Stimulated activated CD4-positive, alpha-beta T cell treated with anti-CD3 and anti-CD28 coated beads, Interleukin-4, amount 100 ng/mL, for 48 hours (primary cell): ENCODE measurements at regions not wholly inside any gene's neighbourhood (a gene's known extent, or its start where the extent isn't known, plus 50 kb on each side); places are given as distances from the start of the nearest gene placed in this dataset.
"Not testable (repeated sequence)": the region's sequence is repeated elsewhere in the genome, so short reads cannot be mapped to it uniquely, and the experiment has no call there.

Source experiments
- DNase-seq, 2 donors: peaks; one replicate each; pipeline ENCODE4 v3.0.0-alpha.2; 2020; ENCODE audit warnings: low read depth in 2 of 2

- DNase-seq, result no peak
Measured at GRCh38 chr3:95271395-95271794, 1208.5 kb downstream of the NSUN3 start.

GRCh38 chr3:95272166-95272565 is 1209.3 kb downstream of the NSUN3 start:
- DNase-seq, result no peak

GRCh38 chr3:95272781-95273180 is 1209.9 kb downstream of the NSUN3 start:
- DNase-seq, result no peak

- DNase-seq, result no peak
Measured at GRCh38 chr3:95277613-95278012, 1214.8 kb downstream of the NSUN3 start.

- no peak for DNase-seq
Measured at GRCh38 chr3:95280711-95281352, 1218.0 kb downstream of the NSUN3 start.

GRCh38 chr3:95289295-95289694 is 1226.4 kb downstream of the NSUN3 start:
- DNase-seq, result no peak

GRCh38 chr3:95297581-95297980 is 1234.7 kb downstream of the NSUN3 start:
- no peak for DNase-seq

- no peak for DNase-seq
Measured at GRCh38 chr3:95302044-95302443, 1239.2 kb downstream of the NSUN3 start.

- no peak for DNase-seq
Measured at GRCh38 chr3:95310560-95310959, 1247.7 kb downstream of the NSUN3 start.

GRCh38 chr3:95311272-95311671 is 1248.4 kb downstream of the NSUN3 start:
- DNase-seq, result no peak

GRCh38 chr3:95312650-95313049 is 1249.8 kb downstream of the NSUN3 start:
- DNase-seq, result no peak

- no peak for DNase-seq
Measured at GRCh38 chr3:95319921-95320494, 1257.1 kb downstream of the NSUN3 start.

GRCh38 chr3:95327478-95327877 is 1264.6 kb downstream of the NSUN3 start:
- DNase-seq, result no peak

- DNase-seq, result no peak
Measured at GRCh38 chr3:95333826-95334225, 1271.0 kb downstream of the NSUN3 start.

GRCh38 chr3:95334461-95334860 is 1271.6 kb downstream of the NSUN3 start:
- no peak for DNase-seq

GRCh38 chr3:95335517-95335916 is 1272.7 kb downstream of the NSUN3 start:
- DNase-seq, result no peak

GRCh38 chr3:95338446-95338845 is 1275.6 kb downstream of the NSUN3 start:
- DNase-seq, result no peak

GRCh38 chr3:95341314-95341713 is 1278.5 kb downstream of the NSUN3 start:
- no peak for DNase-seq

GRCh38 chr3:95343228-95343627 is 1280.4 kb downstream of the NSUN3 start:
- DNase-seq, result no peak

GRCh38 chr3:95343767-95344166 is 1280.9 kb downstream of the NSUN3 start:
- no peak for DNase-seq

GRCh38 chr3:95347936-95348335 is 1285.1 kb downstream of the NSUN3 start:
- not testable (repeated sequence) for DNase-seq

- no peak for DNase-seq
Measured at GRCh38 chr3:95348879-95349278, 1286.0 kb downstream of the NSUN3 start.

GRCh38 chr3:95350049-95350448 is 1287.2 kb downstream of the NSUN3 start:
- no peak for DNase-seq

GRCh38 chr3:95351158-95351557 is 1288.3 kb downstream of the NSUN3 start:
- DNase-seq, result no peak
